GM23248 (cell line): ENCODE measurements at regions not wholly inside any gene's neighbourhood (a gene's known extent, or its start where the extent isn't known, plus 50 kb on each side); places are given as distances from the start of the nearest gene placed in this dataset.

Source experiments
- DNase-seq: peaks from one replicate; pipeline ENCODE4 v3.0.0-alpha.2; 2015
- H2AFZ ChIP-seq: fragments of 200-600 bp; sonication (generic); 2 replicates; pipeline ENCODE4 v1.6.1; 2016; ENCODE audit warnings: antibody characterized with exemption
- H3F3A ChIP-seq: fragments of 200-600 bp; sonication (generic); 2 replicates; pipeline ENCODE4 v1.6.1; 2016; ENCODE audit warnings: mild to moderate bottlenecking, antibody characterized with exemption, mixed run types; ENCODE audit not compliant: insufficient read depth
- H3K27ac ChIP-seq: fragments of 200-600 bp; sonication (generic); 2 replicates; pipeline ENCODE4 v1.5.1; 2016; ENCODE audit warnings: mild to moderate bottlenecking
- H3K27me3 ChIP-seq: fragments of 200-600 bp; sonication (generic); replicated peaks from 2 replicates; pipeline ENCODE4 v1.6.1; 2016; ENCODE audit warnings: mild to moderate bottlenecking; ENCODE audit not compliant: insufficient read depth
- H3K36me3 ChIP-seq: fragments of 200-600 bp; sonication (generic); 2 replicates; pipeline ENCODE4 v1.6.1; 2016; ENCODE audit warnings: low read depth, mild to moderate bottlenecking
- H3K4me1 ChIP-seq: fragments of 200-600 bp; sonication (generic); 2 replicates; pipeline ENCODE4 v1.6.1; 2016; ENCODE audit warnings: mild to moderate bottlenecking; ENCODE audit not compliant: insufficient read depth
- H3K4me2 ChIP-seq: fragments of 200-600 bp; sonication (generic); one replicate; pipeline ENCODE4 v1.6.1; 2016; ENCODE audit warnings: mild to moderate bottlenecking; ENCODE audit not compliant: unreplicated experiment
- H3K4me3 ChIP-seq: fragments of 200-600 bp; sonication (generic); 2 replicates; pipeline ENCODE4 v1.5.1; 2016; ENCODE audit warnings: mild to moderate bottlenecking
- H3K79me2 ChIP-seq: fragments of 200-600 bp; sonication (generic); 2 replicates; pipeline ENCODE4 v1.6.1; 2016; ENCODE audit warnings: mild to moderate bottlenecking; ENCODE audit not compliant: insufficient read depth
- H3K9ac ChIP-seq: fragments of 200-600 bp; sonication (generic); 2 replicates; pipeline ENCODE4 v1.6.1; 2016; ENCODE audit warnings: mild to moderate bottlenecking
- H3K9me2 ChIP-seq: fragments of 200-600 bp; sonication (generic); 2 replicates; pipeline ENCODE4 v1.6.1; 2016; ENCODE audit warnings: mixed run types, mild to moderate bottlenecking, moderate library complexity; ENCODE audit not compliant: insufficient read depth
- H3K9me3 ChIP-seq: fragments of 200-600 bp; sonication (generic); one replicate; pipeline ENCODE4 v1.6.1; 2017; ENCODE audit warnings: low read depth
- H4K20me1 ChIP-seq: fragments of 200-600 bp; sonication (generic); 2 replicates; pipeline ENCODE4 v1.6.0; 2016; ENCODE audit not compliant: insufficient read depth
- EZH2 ChIP-seq: fragments of 200-600 bp; sonication (generic); IDR thresholded peaks from 2 replicates; pipeline ENCODE4 v1.6.1; 2018; ENCODE audit warnings: antibody characterized with exemption, mild to moderate bottlenecking; ENCODE audit not compliant: insufficient read depth, poor library complexity, severe bottlenecking
- EZH2phosphoT487 ChIP-seq: fragments of 200-600 bp; sonication (generic); IDR thresholded peaks from 2 replicates; pipeline ENCODE4 v1.6.1; 2018; ENCODE audit warnings: antibody characterized with exemption, moderate library complexity, mild to moderate bottlenecking, low read depth; ENCODE audit not compliant: insufficient read depth
- WGBS, 2 experiments: methylation state at CpG; one replicate each; pipeline ENCODE4 v1.1.6; 2015 to 2017; ENCODE audit warnings: low lambda C conversion rate in 2 of 2, low coverage in 1 of 2; ENCODE audit errors: missing lambda C conversion rate in 2 of 2; 5-methylcytosine and 5-hydroxymethylcytosine counted together
- in situ Hi-C: fragments of 300-500 bp; cut with MboI; formaldehyde crosslinking; loops from 2 replicates; pipeline ENCODE4 v1.15.0; 2020

DNA sequence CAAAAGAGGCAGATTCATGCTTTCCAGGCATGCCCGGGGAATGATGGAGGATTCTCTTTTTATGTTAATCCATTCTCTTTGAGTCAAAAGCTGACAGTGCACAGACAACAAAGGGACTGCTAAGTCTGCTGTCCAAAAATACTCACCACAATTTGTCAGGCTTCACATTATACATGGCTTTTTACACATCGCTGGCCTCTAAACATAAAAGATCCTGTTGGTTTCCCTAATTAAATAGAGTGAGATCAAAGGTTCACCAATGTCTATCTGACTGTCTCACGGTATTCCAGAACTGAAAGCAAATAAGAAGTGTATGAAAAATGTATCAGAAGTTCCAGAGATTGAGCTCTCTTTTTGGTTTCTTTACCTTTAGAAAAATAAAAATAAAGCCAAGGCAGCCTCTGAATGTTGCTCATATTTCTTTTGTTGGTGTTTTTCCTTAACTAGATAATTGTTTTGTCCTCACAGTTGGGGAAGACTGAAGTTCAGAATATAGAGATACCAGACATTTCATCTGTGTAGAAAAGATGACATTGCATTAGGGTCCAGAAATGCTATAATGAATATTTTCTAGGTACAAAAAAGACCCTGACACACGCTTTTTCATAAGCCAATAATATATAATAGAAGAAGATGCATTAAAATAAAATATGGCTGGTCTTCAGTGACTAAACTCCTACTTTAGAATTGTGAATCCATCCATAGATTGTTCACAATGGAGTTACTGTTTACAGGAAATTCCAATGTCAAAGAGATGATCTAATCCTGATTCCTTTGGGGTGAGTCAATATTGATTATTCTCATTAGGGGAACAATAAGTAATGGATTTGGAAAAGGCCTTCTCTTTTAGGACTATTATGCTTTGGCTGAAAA is 688.2 kb upstream of the CDH6 start:
- Histone ChIP-seq H3K36me3 (no peaks in the 10 kb centered on the region), H4K20me1 (no peaks in the 10 kb centered on the region), H3K4me1 (no peaks in the 10 kb centered on the region), H3K9me3 (no peaks in the 10 kb centered on the region), H3F3A (no peaks in the 10 kb centered on the region), H3K27me3 (no peaks in the 10 kb centered on the region), H3K79me2 (no peaks in the 10 kb centered on the region), H3K4me2 (no peak overlapping the region), H3K4me3 (no peak overlapping the region), H3K9me2 (no peaks in the 10 kb centered on the region), H3K9ac (no peak overlapping the region), H3K27ac (no peak overlapping the region), H2AFZ (no peak overlapping the region)
- in situ Hi-C loops = no loop called here
- TF ChIP-seq EZH2phosphoT487 (no peak), EZH2 (no peak)
- WGBS, 2 experiments = 47 to 49% methylated on average over 4 of the region's 4 CpGs
- peak; percentile 0 for DNase-seq

DNA sequence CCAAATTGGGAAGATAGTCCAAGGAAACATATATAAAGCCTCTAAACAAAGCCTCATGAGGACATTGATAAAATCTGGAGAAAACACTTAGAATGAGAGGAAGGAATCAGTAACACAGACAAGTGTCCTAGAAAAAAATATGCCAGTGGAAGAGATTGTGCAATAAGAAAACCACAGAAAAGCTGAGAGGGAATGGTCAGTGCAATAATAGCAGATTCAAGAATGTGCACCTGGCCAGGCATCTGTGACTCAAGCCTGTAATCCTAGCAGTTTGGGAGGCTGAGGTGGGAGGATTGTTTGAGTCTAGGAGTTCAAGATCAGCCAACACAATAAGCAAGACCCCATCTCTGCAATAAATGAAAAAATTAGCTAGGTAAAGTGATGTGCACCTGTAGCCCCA is 691.2 kb upstream of the CDH6 start:
- no peak for TF ChIP-seq EZH2phosphoT487
- TF ChIP-seq EZH2 = no peak
- Histone ChIP-seq H3K9me3 (no peaks in the 10 kb centered on the region), H2AFZ (no peak overlapping the region), H3K36me3 (no peaks in the 10 kb centered on the region), H3K9ac (no peak overlapping the region), H3K9me2 (no peaks in the 10 kb centered on the region), H3K79me2 (no peaks in the 10 kb centered on the region), H3K4me1 (no peaks in the 10 kb centered on the region), H3K27me3 (no peaks in the 10 kb centered on the region), H4K20me1 (no peaks in the 10 kb centered on the region), H3K4me3 (no peak overlapping the region), H3F3A (no peaks in the 10 kb centered on the region), H3K27ac (no peak overlapping the region), H3K4me2 (no peak overlapping the region)
- peak; percentile 0 for DNase-seq
- in situ Hi-C loops = no loop called here

GRCh38 chr5:30501065-30501464 is 692.4 kb upstream of the CDH6 start:
- Histone ChIP-seq H3K4me1 (no peaks in the 10 kb centered on the region), H4K20me1 (no peaks in the 10 kb centered on the region), H3F3A (no peaks in the 10 kb centered on the region), H3K9ac (no peak overlapping the region), H3K27ac (no peak overlapping the region), H3K9me2 (no peaks in the 10 kb centered on the region), H3K27me3 (no peaks in the 10 kb centered on the region), H3K4me2 (no peak overlapping the region), H3K79me2 (no peaks in the 10 kb centered on the region), H2AFZ (no peak overlapping the region), H3K9me3 (no peaks in the 10 kb centered on the region), H3K4me3 (no peak overlapping the region), H3K36me3 (no peaks in the 10 kb centered on the region)
- in situ Hi-C loops = no loop called here
- DNase-seq = no peak
- 20 to 24% methylated on average over 3 of the region's 3 CpGs for WGBS, 2 experiments
- TF ChIP-seq EZH2phosphoT487 = no peak

DNA sequence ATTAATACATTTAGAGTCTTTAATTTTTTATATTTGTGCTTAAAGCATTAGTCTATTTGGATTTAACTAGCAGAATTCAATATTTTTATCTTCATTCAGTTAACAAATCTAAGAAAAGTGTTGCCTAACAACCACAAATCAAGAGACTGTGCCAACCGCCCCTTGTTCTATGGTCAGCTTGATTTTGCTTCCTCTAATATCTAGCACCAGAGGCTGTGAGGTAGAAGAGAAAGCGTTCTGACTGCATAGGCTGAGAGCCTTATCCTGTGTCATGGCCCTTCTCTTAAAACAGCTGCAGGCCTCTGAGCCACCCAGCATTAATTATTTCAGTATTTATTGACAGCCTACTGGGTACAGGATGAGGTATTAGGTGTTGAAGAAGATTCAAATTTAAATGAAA is 693.0 kb upstream of the CDH6 start:
- in situ Hi-C loops = no loop called here
- H3K9me2 ChIP-seq = no peaks in the 10 kb centered on the region
- no peaks in the 10 kb centered on the region for H4K20me1 ChIP-seq
- no peaks in the 10 kb centered on the region for H3F3A ChIP-seq
- H3K4me3 ChIP-seq = no peak overlapping the region
- no peak for TF ChIP-seq EZH2phosphoT487
- TF ChIP-seq EZH2 = no peak
- H3K9ac ChIP-seq = no peak overlapping the region
- H3K4me1 ChIP-seq = no peaks in the 10 kb centered on the region
- no peaks in the 10 kb centered on the region for H3K9me3 ChIP-seq
- no peak overlapping the region for H3K27ac ChIP-seq
- no peak for DNase-seq
- H2AFZ ChIP-seq = no peak overlapping the region
- H3K79me2 ChIP-seq = no peaks in the 10 kb centered on the region
- no peak overlapping the region for H3K4me2 ChIP-seq
- no peaks in the 10 kb centered on the region for H3K27me3 ChIP-seq
- WGBS, 2 experiments = 35 to 43% methylated on average over 2 of the region's 2 CpGs
- H3K36me3 ChIP-seq = no peaks in the 10 kb centered on the region

GRCh38 chr5:30499402-30499801 is 694.1 kb upstream of the CDH6 start:
- no peaks in the 10 kb centered on the region for H3K79me2 ChIP-seq
- H3F3A ChIP-seq = no peaks in the 10 kb centered on the region
- no peak overlapping the region for H3K9ac ChIP-seq
- WGBS, 2 experiments = 20 to 21% methylated on average over 4 of the region's 4 CpGs
- no peaks in the 10 kb centered on the region for H3K4me1 ChIP-seq
- H2AFZ ChIP-seq = no peak overlapping the region
- H4K20me1 ChIP-seq = no peaks in the 10 kb centered on the region
- H3K27me3 ChIP-seq = no peaks in the 10 kb centered on the region
- in situ Hi-C loops = no loop called here
- H3K4me2 ChIP-seq = no peak overlapping the region
- no peaks in the 10 kb centered on the region for H3K9me3 ChIP-seq
- H3K4me3 ChIP-seq = no peak overlapping the region
- DNase-seq = no peak
- H3K36me3 ChIP-seq = no peaks in the 10 kb centered on the region
- no peak for TF ChIP-seq EZH2
- no peak for TF ChIP-seq EZH2phosphoT487
- no peaks in the 10 kb centered on the region for H3K9me2 ChIP-seq
- no peak overlapping the region for H3K27ac ChIP-seq
